ENCODE measurements at regions not wholly inside any gene's neighbourhood (a gene's known extent, or its start where the extent isn't known, plus 50 kb on each side); places are given as distances from the start of the nearest gene placed in this dataset.
"Not testable (repeated sequence)": the region's sequence is repeated elsewhere in the genome, so short reads cannot be mapped to it uniquely, and the experiment has no call there.

DNA sequence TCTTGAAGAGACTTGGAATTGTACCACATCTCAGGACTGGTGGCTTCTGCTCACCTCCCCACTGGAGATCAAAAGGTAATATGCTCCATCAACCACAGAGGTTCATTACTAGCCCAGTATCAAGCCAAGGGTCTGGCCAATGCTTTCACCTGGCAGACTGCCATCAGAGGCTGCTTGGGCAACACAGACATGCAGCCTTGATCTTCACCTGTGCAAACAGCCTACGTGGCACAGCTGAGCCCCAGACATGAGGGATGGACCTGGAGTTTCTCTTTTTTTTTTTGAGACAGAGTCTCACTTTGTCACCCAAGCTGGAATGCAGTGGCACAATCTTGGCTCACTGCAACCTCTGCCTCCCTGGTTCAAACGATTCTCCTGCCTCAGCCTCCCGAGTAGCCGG is 105.6 kb upstream of the HES1 start:
- no peak for DNase-seq

DNA sequence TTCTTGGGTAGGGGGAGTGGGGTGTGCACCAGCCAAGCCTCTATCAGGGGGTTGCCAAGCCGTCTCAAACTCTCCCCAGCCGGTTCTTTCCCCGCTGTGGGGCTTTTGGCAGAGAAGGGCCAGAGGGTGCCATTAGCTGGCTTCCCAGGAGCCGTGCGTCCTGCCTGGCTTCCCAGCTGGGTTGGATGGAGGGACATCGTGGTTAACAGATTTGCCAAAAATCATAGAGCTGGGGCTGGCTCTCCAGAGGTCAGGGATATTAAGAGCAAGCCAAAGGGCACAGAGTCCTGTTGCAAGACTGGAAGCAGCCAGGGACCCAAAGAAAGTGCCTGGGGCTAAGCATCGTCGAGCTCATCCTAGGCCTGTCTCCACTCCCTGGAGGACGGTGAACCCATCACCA is 104.6 kb upstream of the HES1 start:
- DNase-seq, result no peak

DNA sequence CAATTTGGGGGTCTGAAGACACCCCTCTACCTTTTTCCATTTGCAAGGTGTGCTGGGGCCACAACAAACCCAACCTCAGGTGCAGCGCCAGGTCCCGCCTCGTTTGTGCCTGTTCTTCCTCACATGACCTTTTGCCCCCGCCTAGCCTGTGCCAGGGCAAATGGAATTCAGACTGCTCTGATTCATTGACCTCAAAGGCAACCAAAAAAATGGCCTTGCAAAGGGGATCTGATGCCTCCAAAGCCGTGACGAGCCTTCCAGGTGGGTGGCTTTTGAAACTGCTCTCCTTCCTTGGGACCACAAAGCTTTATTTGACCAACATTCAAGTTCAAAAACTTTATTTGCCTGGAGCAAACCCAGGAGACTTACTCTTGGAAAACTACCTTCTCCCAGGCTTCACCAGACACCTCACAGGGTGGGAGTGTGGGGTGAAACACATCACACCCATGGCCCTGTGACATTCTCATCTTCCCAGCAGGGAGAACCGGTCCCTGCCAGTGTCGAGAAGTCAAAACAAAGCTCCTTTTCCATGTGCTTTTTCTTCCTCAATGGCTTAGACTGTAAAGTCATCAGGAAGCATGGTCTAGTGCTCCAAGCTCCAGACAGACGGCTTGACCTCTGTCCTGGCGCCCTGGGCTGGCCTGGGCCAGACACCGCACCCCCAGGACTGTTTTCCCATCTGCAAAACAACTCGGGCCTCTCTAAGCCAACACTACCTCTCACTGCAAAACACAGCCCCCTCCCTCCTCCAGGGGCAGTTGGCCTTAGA is 103.9 kb upstream of the HES1 start:
- no peak for DNase-seq

DNA sequence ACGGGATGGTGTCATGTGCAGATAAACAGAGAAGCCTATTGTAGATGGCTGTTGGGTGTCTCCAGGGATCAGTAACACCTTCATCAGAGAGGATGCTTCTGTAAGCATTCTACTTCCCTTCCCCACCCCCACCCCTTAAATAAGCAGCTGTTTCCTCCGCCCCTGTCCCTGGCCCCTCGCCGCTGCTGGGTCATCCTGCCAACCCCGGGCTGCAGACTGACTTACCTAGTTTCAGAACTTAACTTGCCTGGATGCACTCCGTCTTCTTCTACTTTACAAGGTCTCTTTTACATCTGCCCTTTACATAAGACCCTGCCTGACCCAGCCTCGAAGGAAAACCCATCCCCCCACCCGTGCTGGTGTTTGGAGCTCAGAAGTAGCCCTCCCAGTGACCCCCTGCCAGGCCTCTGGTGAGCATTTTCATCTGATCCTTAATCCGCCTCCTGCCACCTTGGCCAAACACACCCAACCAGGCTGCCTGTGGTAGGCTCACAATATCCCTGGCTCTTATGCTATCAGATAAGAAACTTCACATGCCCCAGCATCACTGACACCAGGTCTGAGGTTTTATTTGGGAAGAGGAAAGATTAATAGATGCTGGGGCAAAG is 103.0 kb upstream of the HES1 start:
- no peak for DNase-seq

DNA sequence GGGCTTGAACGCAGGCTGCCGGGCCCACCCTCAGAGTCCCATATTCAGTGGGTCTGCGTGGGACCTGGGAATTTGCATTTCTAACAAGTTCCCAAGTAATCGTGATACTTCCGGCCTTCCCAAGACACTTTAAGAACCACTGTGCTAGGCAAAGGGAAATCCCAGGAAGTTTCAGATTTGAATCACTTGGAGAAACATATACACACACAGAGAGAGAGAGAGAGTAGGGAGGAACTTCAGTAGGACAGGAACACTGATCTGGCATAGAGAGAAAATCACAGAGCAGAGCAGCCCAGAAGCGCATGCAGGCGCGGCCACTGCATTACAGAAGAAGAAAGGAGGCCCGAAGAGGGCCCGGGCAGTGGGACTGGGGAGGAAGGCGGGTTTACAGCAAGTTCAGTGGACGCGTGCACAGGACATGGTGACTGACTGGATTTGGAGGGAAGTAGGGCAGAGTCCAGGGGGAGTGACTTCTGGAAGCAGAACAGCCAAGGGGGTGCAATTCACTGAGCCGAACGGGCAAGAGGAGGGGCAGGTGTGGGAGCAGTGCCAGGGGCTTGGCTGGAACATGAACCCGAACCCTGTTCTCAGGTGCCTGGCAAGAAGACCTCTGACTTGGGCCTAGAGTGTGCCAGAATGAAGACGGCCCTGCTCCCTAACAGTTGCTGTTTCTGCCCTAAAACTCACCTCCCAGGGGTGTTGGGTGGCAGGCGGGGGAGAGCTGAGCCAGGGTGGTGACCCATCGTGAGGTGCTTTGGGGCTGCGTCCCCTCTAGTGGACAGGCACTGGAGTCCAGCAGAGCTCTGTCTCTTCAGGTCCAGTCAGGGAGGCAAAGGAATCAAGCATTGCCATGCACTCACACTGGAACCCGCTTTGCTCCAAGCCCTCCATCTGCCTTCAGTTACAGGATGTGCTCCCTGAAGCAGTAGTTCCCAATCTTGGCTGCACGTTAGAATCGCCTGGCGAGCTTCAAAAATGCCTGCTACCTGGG is 101.3 kb upstream of the HES1 start:
- no peak for DNase-seq

DNA sequence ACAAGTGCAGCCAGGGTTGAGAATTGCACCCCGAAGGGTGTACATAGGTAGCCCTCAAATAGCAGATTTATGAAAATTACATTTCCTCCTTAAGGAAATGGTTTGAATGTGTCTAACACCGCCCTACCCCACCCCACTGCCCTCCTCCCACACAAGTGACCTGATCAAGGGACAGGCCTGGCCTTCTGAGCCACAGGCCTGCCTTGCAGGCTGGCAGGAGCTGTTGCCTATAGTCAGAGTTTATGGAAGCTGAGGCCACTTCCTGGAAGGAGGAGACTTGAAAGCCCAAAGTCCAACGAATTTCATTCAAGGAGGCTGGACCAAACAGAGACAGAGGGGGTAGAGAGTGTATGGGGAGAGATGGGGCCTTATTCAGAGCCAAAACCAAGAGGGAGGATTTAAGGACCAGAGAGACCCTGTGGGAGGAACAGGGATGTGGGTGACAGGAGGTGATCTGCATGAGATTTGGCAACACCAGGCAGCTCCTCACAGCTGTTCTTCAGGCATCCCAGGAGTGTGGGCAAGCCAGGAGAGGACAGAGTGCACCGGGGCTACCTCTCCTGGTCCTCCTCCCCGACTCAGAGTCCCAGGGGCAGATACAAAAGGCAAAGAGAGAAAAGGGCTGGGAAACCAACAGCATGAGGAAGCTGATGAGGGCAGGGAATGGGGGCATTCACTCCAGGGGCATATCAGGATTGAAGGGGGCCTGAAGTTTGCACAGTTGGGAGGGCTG is 100.4 kb upstream of the HES1 start:
- no peak for DNase-seq

DNA sequence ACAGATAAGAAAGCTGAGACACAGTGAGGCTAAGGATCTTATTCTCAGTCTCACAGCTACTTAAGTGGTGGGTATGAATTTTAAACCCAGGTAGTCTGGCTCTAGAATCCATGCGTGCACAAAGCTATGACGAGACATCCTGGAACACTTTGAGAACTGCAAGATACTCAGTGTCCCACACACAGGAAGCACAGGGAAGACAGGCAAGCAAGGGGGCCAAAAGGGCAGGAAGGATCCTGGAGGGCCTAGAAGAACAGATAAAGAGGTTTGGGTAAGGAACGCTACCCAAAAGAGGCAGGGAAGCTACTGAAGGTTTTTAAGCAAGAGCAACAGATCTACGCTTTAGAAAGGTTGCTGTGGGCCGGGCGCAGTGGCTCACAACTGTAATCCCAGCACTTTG is 99.1 kb upstream of the HES1 start:
- DNase-seq, result no peak

DNA sequence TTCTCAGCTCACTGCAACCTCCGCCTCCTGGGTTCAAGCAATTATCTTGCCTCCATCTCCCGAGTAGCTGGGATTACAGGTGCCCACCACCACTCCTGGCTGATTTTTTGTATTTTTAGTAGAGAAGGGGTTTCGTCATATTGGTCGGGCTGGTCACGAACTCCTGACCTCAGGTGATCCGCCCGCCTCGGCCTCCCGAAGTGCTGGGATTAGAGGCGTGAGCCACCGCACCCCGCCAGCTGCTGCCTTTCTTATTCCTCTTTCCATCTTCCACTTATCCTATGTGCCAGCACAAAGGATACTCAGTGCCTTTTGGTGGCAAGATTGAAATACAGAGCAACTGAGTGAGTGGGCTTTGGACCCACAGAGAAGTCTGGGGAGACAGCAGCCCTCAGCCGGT is 97.6 kb upstream of the HES1 start:
- DNase-seq, result not testable (repeated sequence)

DNA sequence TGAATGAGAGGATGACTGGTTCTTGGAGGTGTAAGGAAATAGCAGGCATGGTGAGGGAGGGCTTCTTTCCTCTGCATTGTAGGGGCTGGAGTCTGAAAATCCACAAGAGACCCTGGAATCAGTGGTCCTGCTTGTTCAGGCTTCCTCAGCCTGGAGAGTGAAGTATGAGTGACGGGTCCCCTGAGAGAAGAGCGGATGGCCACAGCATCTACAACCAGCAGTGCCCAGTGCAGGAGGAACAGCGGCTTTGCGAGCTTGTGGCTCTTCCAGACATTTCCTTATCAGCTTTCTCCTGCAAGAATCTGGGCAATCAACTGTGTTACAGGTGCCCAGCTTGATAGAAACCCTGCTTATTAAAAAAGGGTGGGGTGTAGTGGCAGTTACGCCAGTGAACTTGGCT is 97.0 kb upstream of the HES1 start:
- DNase-seq, result no peak

DNA sequence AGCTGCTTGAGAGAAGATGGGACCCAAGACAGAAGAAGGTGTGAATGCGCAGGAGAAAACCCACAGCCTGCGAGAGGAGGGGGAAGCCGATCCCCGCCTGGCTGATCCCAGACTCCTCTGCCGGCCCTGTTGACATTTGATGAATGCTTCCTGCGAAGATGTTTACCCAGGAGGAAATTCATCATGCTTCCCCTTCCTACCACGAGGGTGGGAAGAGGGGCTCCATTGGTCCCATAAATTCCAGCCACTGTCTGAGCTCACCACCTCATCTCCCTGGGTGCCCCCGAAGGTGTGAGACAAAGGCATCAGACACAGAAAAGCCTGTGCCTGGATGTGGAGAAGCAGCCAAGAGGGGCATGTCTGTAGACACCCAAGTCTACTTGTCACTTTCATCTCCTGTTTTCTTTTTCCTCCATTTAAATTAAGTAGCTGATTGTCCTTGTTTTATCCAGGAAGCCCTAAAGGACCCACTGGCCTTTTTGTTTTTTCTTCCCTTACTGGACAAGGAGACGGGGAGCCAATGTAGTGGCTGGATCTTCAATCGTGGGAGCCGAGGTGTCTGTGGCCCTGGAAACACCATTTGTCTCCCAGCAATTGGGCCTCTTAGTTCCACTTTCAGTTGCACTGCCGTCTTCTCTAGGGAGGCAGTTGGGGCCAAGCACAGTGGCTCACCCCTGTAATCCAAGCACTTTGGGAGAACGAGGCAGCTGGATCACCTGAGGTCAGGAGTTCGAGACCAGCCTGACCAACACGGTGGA is 95.3 kb upstream of the HES1 start:
- no peak for DNase-seq

DNA sequence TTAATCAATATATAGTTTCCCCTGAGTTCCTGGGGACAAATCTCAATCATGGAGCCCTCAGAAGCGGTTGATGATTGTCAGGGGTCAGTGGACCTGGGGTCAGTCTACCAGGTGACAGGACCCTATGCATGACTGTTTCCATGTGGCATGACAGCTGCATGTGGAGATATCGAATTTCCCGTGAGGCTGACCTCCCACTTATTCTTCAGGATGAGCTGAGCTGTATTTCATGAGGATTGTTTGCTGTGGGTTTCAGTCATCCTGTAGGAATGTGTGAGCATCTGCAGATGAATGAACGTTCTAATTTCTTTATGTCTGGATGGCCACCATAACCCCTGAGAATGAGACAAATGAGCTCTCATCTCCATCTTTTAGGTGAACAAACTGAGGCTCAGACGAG is 93.0 kb upstream of the HES1 start:
- no peak for DNase-seq

DNA sequence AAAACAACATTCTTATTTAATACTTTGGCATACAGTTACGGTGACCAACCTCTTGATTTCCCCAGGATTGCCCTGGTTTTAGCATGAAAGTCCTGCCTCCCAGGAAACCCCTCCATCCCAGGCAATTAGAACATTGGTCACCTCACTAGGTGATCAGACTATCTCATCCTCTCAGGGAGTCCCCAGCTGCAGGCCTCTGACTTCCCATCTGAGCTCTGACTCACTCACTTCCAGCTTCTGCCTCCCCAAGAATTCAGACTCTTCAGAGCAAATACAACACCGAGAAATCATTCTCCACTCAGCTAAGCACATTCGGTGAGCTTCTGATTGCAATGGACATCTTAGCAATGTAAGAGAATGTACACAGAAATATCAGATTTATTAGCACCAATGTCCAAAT is 92.4 kb upstream of the HES1 start:
- DNase-seq, result no peak

DNA sequence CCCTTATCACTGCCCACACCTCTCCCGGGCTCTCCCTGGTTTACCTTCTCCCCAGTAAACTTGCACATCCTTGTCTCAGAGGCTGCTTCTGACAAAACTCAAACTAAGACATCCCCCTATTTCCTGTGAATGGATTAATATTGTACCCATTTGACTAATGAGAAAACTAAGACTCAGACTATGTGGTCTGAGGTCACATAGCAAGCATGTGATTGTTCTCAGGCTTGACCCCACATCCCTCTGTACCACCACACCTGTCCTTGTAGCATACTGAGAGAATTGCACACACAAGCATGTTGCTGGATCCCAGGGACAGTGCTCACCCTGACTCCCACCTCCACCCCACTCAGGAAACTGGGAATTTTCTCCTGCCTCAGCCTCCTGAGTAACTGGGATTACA is 90.7 kb upstream of the HES1 start:
- DNase-seq, result no peak

DNA sequence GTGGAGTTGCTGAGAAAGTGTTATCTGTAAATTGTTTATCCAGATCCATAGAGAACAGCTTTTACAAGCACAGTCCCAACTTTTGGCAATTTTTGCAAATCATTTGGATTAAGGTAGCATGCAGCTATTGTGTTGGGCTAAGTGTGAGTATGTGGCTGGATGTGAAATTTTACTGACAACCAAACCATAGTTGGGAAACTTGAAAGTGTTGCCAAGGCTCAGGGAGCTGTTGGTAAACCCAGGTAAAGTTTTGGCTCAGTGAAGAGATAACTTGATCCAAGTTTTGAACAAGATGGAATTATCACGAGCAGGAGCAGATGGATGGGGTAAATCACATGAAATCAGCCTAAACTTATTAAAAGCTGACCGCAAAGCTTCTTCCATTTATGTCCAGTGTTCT is 90.0 kb upstream of the HES1 start:
- DNase-seq, result no peak

DNA sequence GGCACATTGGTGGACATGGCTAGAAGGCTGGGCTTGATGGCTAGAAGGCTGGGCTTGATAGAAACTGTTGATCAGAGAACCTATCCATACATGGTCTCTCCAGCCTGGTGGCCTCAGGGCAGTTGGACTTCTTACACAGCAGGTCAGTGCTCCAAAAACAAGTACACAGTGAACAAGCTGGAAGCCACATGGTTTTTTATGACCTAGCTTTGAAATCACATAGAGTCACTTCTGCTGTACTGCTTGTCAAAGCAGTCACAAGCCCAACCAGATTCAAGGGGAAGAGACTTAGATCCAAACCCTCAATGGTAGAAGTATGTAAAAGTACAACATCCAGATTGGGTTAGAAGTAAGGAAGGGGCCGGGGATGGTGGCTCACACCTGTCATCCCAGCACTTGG is 89.4 kb upstream of the HES1 start:
- no peak for DNase-seq

DNA sequence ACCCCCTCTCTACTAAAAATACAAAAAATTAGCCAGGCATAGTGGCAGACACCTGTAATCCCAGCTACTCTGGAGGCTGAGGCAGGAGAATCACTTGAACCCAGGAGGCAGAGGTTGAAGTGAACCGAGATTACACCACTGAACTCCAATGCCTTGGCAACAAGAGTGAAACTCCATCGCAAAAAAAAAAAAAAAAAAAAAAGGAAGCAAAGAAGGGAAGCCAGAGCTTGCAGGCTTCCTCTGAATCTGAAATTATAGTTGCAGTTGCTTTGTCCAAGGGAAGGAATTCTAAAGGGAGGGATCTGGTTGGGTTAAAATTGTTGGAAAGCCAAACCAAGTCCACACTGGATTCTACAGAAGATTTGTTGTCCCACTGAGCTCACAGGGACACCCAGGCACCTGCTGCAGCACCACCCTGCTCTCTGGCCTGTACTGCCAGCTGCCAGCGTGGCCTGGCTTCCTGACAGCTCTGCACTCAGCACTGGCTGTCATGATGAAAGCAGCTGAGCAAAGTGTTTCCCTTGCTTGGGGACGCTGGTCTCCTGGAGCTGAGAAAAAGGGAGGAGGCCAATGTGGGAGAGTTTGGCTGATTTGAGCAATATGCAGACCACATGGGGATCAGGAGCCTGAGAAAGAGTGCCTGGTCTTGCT is 88.8 kb upstream of the HES1 start:
- DNase-seq, result no peak

DNA sequence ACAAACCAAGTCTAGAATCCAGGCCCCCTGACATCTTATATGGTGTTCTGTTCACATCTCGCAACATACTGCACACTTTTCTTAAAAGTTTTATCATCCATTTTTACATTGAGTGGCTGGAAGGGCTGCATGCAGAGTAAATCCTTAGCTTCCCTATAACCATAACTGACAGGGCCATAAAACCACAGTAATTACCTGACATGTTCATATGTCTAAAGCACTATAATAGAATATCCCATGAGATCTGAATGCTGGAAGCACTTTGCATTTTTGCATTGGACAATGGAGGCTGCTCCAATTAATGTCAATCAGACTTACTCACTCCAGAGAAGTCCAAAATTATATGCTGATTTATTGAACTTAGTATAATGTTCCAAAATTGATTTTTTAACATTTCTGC is 86.6 kb upstream of the HES1 start:
- DNase-seq, result no peak

DNA sequence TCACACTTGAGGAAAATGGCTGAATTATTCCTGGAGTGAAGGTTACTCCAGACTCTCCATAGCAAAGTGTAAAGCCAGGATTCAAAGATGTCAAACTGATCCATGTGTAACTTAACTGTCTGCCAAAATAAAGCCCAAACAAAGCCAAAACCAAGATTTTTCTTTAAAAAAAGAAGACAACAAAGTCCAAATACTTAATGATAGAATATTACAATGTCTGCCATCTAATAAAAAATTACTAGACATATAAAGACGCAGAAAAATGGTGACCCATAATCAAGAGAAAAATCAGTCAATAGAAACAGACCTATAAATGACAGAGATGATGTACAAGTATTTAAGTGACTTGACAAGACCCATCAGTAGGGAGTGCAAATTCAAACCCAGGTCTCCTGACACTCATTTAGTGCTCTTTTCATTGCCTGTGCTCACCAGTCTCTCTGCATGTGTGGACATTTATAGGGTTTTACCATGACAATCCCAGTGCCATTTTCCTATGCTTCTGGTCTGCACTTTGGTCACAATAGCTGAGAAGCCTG is 85.1 kb upstream of the HES1 start:
- no peak for DNase-seq

DNA sequence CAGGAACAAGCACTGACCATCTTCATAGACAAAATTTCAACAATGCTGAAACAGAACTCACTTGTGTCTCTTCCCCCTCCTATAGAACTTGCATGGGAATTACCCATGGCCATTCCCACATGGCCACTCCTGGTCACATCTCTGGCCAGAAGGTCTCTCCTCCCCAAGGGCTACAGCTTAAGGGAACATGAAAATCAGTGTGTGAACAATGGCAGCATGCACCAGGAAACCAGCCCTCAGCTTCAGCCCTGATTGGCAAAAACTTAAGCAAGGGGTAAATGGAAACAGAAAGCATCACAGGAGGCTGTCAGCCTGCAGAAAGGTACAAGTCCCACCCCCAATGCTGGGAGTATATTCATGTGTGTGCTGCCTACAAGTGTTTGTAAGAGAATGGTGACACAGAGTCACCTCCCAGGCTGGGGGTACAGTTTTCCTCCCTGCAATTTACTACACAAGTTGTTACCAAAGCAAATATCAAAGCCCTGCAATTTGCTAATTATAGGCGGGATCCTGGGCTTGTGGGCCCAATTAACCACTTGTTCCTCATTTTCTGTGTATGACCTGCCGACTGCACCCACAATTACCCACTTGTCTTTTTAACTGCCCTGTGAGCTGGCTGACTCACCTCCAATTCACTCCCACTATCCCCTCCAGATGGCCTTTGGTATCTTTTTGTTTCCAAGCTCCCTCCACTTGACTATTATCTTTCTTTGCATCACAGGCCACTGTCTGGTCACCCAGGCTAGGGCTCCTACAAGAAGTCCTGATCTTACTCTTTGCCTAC is 84.4 kb upstream of the HES1 start:
- no peak for DNase-seq

DNA sequence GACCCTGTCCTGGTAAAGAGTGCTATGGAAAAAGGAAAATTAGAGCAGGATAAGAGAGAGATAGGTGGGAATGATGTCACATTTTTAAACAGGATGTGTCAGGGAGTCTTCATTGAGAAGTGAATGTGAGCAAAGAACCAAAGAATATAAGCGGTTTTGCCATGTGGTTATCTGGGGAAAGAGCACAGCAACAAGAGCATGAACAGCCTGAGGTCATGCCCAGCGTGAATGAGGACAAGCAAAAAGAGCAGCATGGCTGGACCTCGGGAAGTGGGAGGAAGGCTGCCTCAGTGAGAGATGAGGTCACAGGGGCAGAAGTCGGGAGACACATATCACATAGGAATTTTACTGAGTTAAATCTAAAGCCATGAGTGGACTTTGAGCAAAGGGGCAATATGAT is 82.8 kb upstream of the HES1 start:
- DNase-seq, result no peak

DNA sequence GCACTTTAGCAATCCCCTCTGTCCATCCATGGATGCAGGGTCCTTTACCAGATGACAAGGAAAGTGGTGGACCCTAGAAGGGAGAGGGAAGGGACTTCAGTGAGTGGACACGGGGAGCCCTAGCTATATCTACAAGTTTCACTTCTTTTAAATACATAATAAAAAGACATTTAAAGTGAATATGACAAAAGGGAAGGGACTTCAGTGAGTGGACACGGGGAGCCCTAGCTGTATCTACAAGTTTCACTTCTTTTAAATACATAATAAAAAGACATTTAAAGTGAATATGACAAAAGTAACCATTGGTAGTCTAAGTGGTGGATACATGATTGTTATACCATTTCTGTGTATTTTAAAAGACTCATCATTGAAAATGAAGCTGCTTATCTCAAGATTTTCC is 81.9 kb upstream of the HES1 start:
- DNase-seq, result no peak

All from stimulated activated CD4-positive, alpha-beta T cell treated with anti-CD3 and anti-CD28 coated beads, Interleukin-4, amount 100 ng/mL, for 24 hours (primary cell).